Lung (tissue), 11 donors: ENCODE measurements at regions not wholly inside any gene's neighbourhood (a gene's known extent, or its start where the extent isn't known, plus 50 kb on each side); places are given as distances from the start of the nearest gene placed in this dataset.

Source experiments
- ATAC-seq: fragments of 200-7000 bp; cut with Tn5 transposase; one replicate; pipeline ENCODE4 v1.9.1; 2020; ENCODE audit warnings: moderate number of reproducible peaks; ENCODE audit not compliant: insufficient read depth, low FRiP score
- DNase-seq, 3 donors: peaks; one replicate each; pipeline ENCODE4 v3.0.0-alpha.2; 2013 to 2017
- H3K27ac ChIP-seq, 2 donors: one replicate each; pipeline ENCODE4 v1.5.1; 2013; ENCODE audit warnings: mild to moderate bottlenecking in 2 of 2, moderate library complexity in 2 of 2, control low read depth in 1 of 2, inconsistent platforms in 1 of 2, low read depth in 1 of 2, low read length in 1 of 2
- H3K27me3 ChIP-seq, 3 donors: one replicate each; pipeline ENCODE4 v1.5.1; 2013; ENCODE audit warnings: low read length in 2 of 3; ENCODE audit not compliant: control insufficient read depth in 3 of 3, insufficient read depth in 3 of 3
- H3K36me3 ChIP-seq, 4 donors: one replicate each; pipeline ENCODE4 v1.5.1; 2013; ENCODE audit warnings: low read length in 4 of 4, mild to moderate bottlenecking in 1 of 4, moderate library complexity in 1 of 4; ENCODE audit not compliant: control insufficient read depth in 4 of 4, insufficient read depth in 4 of 4
- H3K4me1 ChIP-seq, 5 donors: one replicate each; pipeline ENCODE4 v1.5.1; 2013; ENCODE audit warnings: low read length in 5 of 5, mild to moderate bottlenecking in 2 of 5, moderate library complexity in 1 of 5; ENCODE audit not compliant: control insufficient read depth in 5 of 5, insufficient read depth in 5 of 5
- H3K4me3 ChIP-seq: one replicate; pipeline ENCODE4 v1.5.1; 2013; ENCODE audit warnings: mild to moderate bottlenecking, control low read depth, moderate library complexity
- H3K9ac ChIP-seq, 2 donors: one replicate each; pipeline ENCODE4 v1.5.1; 2013; ENCODE audit warnings: low read length in 2 of 2, control low read depth in 1 of 2; ENCODE audit not compliant: insufficient read depth in 1 of 2
- H3K9me3 ChIP-seq, 4 donors: one replicate each; pipeline ENCODE4 v1.5.1; 2013; ENCODE audit warnings: low read length in 3 of 4, mild to moderate bottlenecking in 1 of 4, moderate library complexity in 1 of 4; ENCODE audit not compliant: control insufficient read depth in 4 of 4, insufficient read depth in 3 of 4
- CTCF ChIP-seq: IDR thresholded peaks from 2 replicates; pipeline ENCODE4 v1.5.1; 2012; ENCODE audit warnings: mild to moderate bottlenecking; ENCODE audit errors: control extremely low read depth, extremely low read depth
- WGBS, 2 donors: extraction: QIAGEN DNeasy Blood & Tissue Kit; methylation state at CpG; one replicate each; pipeline ENCODE4 v1.1.7; 2013; 5-methylcytosine and 5-hydroxymethylcytosine counted together
- donor health status: control.
- donor health status: control.
- donor health status: Bipolar disorder and iron deficiency.
- donor health status: healthy.
- donor health status: DM: yes; HTN: yes; CAD: no.

GRCh38 chr13:31913459-31913858 is 118.1 kb upstream of the FRY start:
- no peak overlapping the region for H3K27ac ChIP-seq
- H3K36me3 ChIP-seq = no peaks in the 10 kb centered on the region
- no peak overlapping the region for H3K4me3 ChIP-seq
- no peak for TF ChIP-seq CTCF
- ATAC-seq (no peak), DNase-seq (no peak)
- H3K27me3 ChIP-seq = peaks cover 0 to under 1% (median 0%) of the 10 kb centered on the region in 3 donors
- H3K4me1 ChIP-seq = peaks cover 0 to 14% (median 0%) of the 10 kb centered on the region in 5 donors
- no peaks in the 10 kb centered on the region for H3K9me3 ChIP-seq
- H3K9ac ChIP-seq = no peak overlapping the region
- WGBS, 2 donors = 95 to 98% methylated on average over 2 of the region's 2 CpGs

- Histone ChIP-seq H3K36me3 (no peaks in the 10 kb centered on the region), H3K4me3 (no peak overlapping the region), H3K9ac (no peak overlapping the region), H3K4me1 (peaks cover 0 to 7% (median 5%) of the 10 kb centered on the region in 5 donors), H3K27me3 (no peaks in the 10 kb centered on the region), H3K9me3 (no peaks in the 10 kb centered on the region), H3K27ac (no peak overlapping the region)
- 95 to 98% methylated on average over 4 of the region's 4 CpGs for WGBS, 2 donors
- no peak for TF ChIP-seq CTCF
- DNase-seq = no peak
- ATAC-seq = no peak
Measured at GRCh38 chr13:31914843-31915242, 116.7 kb upstream of the FRY start.

GRCh38 chr13:31918707-31919106 is 112.9 kb upstream of the FRY start:
- 90 to 94% methylated on average over 2 of the region's 2 CpGs for WGBS, 2 donors
- no peak overlapping the region for H3K9ac ChIP-seq
- no peak for DNase-seq
- no peak for TF ChIP-seq CTCF
- H3K9me3 ChIP-seq = no peaks in the 10 kb centered on the region
- H3K27me3 ChIP-seq = no peaks in the 10 kb centered on the region
- H3K36me3 ChIP-seq = no peaks in the 10 kb centered on the region
- peaks cover 0 to 15% (median 0%) of the 10 kb centered on the region in 5 donors for H3K4me1 ChIP-seq
- no peak overlapping the region for H3K4me3 ChIP-seq
- H3K27ac ChIP-seq = no peak overlapping the region
- no peak for ATAC-seq

- no peak overlapping the region for H3K4me3 ChIP-seq
- 92 to 95% methylated on average over 2 of the region's 2 CpGs for WGBS, 2 donors
- no peaks in the 10 kb centered on the region for H3K36me3 ChIP-seq
- no peak overlapping the region for H3K9ac ChIP-seq
- ATAC-seq (no peak), DNase-seq (no peak)
- no peak overlapping the region for H3K27ac ChIP-seq
- H3K9me3 ChIP-seq = no peaks in the 10 kb centered on the region
- no peaks in the 10 kb centered on the region for H3K27me3 ChIP-seq
- no peak for TF ChIP-seq CTCF
- H3K4me1 ChIP-seq = peaks cover 0 to 15% (median 0%) of the 10 kb centered on the region in 5 donors
Measured at GRCh38 chr13:31919241-31919640, 112.3 kb upstream of the FRY start.
